ENCODE measurements at regions not wholly inside any gene's neighbourhood (a gene's known extent, or its start where the extent isn't known, plus 50 kb on each side); places are given as distances from the start of the nearest gene placed in this dataset.
"Not testable (repeated sequence)": the region's sequence is repeated elsewhere in the genome, so short reads cannot be mapped to it uniquely, and the experiment has no call there.

DNA sequence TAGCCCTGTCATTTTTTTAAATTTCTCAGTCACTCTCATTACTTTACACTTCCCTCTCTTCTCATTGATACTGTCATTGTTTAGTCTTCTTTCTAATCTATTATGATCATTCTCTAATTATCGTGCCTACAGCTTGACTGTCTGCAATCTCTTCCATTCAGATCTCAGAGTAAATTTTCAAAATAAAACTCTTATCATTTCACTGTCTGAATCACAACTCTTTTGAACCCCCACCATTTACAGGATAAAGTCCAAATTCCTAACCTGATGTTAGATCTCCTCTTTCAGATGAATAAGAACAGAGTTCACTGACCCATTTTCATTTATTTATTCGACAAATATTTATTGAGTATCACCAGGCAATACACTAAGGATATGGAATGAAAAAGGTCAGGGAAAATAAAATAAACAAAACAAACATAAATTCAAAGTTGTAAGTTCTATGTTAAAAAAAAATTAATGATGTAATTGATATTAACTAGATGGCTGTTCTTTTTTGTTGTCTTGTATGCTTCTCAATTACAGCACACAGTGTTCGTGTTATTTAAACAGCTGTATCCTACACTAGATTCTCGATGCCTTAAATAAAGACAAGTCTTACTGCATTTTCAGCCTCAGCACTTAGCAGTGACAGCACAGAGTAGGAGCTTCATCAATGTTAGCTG lies 631.0 kb downstream of the IRS1 start:
- DNase-seq (ENCODE audit: low read depth in 2 of 2), result no peak

DNA sequence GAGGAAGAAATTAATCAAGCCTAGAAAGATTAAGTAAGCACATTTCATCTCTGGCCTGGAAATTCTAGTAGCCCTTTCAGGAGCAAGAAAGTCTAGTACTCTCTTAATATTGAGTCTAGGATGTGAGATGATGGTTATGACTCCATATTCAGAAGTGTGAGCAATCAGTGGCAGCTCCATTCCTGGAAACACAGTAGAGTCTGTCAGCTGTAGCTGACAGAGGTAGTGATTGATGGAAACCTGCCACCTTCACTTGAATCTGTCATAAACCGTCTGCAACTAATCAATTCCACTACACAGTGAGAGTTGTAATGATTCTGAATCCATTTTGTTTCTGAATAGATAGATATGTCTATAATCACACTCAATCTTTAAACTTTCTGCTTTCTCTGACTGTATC lies 635.1 kb downstream of the IRS1 start:
- no peak for DNase-seq (ENCODE audit: low read depth in 2 of 2)

DNA sequence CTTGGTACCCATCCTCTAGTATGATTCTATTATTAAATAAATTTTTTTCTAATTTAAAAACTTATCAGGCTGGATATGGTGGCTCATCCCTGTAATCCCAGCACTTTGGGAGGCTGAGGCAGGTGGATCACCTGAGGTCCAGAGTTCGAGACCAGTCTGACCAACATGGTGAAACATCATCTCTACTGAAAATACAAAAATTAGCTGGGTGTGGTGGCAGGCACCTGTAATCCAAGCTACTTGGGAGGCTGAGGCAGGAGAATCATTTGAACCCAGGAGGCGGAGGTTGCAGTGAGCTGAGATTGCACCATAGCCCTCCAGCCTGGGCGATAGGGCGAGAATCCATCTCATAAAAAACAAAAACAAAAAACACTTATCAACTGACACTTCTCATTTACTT lies 639.0 kb downstream of the IRS1 start:
- DNase-seq (ENCODE audit: low read depth in 2 of 2), result not testable (repeated sequence)

DNA sequence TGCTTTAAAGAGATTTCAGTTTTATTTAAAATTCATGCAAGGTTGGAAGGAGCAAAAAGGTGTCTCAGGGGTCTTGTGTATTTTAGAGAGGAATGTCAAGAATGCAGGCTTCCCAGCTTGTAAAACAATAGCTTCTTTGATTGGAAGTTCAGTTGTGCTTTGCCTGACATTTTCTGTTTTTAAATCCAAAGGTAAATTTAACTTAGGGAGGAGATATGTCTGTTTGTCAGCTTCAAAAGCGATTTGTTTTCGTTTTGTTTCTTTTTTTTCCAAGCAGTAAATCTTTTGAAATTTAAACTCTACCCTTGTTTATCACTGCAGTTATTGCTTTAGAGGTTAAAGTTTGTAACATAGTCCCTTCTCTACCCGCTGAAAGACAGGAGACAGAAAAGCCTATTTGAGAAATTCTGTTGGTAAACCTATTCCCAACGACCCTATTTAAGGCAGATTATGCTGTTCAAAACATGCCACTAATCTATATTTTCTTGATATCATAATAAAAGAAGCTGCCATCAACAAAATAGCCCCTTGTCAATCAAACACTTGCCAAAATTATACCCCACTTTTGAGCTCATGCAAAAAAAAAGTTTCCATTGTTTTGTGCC lies 639.6 kb downstream of the IRS1 start:
- no peak for DNase-seq (ENCODE audit: low read depth in 2 of 2)

DNA sequence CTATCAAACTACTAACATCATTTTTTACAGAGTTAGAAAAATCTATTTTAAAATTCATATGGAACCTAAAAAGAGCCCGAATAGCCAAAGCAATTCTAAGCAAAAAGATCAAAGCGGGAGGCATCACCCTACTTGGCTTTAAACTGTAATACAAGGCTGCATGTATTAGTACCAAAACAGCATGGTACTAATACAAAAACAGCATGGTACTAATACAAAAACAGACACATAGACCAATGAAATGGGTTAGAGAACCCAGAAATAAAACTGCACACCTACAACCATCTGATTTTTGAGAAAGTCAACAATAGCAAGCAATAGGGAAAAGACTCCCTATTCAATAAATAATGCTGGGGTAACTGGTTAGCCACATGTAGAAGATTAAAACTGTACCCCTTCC lies 640.7 kb downstream of the IRS1 start:
- DNase-seq (ENCODE audit: low read depth in 2 of 2), result no peak

DNA sequence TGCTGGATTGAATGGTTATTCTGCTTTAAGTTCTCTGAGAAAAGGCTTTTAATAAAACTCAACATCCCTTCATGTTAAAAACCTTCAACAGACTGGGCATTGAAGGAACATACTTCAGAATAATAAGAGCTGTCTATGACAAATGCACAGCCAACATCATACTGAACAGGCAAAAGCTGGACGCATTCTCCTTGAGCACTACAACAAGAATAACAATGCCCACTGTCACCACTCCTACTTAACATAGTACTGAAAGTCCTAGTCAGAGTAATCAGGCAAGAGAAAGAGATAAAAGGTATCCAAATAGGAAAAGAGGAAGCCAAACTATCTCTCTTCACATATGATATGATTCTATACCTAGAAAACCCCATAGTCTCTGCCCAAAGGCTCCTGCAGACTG lies 641.4 kb downstream of the IRS1 start:
- no peak for DNase-seq (ENCODE audit: low read depth in 2 of 2)

DNA sequence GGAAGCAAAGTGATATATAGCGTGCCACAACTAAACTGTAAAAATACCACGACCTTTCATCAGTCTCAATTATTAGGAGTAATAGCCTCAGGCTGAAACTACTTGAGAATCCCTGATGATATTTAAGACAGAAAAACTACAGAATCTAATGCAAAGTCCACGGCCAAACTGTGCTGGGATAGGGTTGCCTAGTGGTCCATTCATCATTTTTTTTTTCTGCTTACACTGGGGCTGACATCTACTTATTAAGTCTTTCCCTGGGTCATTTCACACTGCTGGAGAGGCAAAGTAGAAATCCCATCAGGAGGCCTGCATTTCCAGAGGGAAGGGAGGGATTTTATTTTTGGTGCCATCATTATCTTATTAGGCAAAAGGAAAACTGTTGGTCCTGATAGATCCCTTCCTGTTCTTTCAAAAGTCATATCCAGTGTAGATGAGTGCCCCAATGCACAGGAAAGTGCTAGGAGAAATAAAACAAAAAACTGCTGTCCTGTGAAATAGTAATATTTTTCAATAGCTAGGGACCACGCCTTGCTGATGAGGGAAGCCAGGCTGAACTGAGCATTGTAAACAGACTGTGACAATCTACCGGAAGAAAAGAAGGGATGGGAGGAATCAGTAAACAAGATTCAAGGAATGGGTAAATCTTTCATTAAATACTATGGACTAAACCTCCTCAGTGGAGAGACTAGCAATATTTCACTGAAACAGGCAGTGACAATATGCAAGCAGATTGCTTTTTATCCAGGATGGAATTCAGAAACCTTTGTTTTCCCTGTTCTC lies 644.3 kb downstream of the IRS1 start:
- no peak for DNase-seq (ENCODE audit: low read depth in 2 of 2)

DNA sequence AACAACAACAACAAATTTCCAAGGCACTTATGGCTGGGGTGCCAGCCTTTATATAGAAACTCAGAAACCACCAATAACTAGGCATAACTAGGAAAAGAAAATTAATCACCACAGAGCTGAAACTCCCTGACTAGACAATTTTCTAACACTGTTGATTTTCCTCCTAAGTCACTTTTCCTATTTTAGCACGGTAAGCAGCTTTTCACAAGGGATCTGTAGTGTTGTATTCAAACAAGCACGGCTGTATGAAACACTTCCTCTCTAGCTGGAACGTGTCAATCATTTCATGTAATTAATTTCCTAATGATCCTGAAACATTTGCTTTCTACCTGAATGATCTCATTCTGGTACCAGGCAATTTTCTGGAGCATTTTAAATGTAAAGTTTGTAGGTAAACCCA lies 645.0 kb downstream of the IRS1 start:
- no peak for DNase-seq (ENCODE audit: low read depth in 2 of 2)

DNA sequence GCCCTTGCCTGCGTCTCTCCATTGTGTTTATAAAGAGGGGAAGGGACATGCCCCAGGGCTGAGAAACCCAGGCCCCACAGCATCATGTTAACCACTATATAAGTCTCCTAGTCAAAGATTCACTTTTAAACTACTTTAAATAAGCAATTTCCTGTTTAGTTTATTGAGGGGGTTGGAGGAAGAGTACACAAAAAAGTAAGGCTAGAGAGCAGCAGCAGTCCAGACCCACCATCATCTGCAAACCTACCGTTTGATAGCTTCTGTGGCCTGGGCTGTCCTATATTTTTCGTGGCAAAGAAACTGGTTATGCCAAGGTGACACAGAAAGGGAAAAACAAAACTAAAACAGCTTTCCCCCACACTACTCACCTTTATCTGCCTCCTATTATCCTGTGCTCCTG lies 646.1 kb downstream of the IRS1 start:
- DNase-seq (ENCODE audit: low read depth in 2 of 2), result no peak

DNA sequence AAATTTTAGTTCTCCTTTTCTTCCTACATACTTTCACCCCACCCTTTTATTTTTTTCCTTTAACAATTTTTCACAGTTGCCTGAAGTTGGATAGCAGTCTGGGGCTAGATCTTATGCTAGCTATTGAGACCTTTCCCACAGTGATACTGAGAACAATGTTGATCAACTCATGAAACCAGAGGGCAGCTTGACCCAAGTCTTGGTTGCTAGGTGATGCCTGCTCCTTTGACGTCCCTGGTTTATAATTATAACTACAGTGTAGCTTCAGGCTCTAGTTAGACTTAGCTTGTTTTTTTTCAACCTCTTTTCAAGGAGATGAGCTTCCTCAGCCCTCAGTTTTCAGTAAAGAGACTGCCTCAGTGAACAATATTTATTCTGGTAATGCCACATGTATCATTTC lies 648.5 kb downstream of the IRS1 start:
- DNase-seq (ENCODE audit: low read depth in 2 of 2), result no peak

DNA sequence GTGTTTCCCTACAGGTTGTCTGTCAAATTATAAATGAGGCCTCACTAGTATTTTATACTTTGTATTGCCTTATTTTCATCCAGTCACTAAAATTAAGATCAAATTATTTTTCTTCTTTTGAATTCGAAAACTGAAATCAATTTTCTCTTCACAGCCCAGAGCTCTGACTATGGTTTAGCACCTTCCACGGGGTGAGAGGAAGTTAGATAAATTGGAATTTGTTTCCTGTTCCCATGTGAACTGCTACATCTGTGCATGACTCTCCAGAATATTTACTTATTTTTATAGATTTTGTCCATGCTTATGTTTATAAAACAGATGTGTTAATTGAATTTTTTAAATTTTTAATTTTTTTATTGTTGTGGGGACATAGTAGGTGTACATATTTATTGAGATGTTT lies 656.5 kb downstream of the IRS1 start:
- no peak for DNase-seq (ENCODE audit: low read depth in 2 of 2)

DNA sequence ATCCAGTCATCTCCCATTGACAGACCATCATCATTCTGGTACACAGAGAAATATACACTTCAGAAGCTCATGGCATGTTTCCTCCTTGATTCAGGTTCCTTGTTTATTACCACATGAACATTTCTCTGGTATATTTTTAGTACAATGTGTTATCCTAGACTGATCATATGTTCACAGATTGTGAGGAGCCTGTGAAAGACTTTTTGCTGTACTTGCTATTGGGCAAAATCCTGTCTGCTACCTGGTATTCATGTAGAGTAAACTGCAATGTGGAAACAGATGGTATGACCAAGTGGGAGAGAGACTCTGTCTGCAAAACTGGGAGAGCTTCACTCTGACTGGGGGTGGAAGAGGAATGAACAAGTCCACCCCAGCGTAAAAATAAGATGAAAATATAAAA lies 657.2 kb downstream of the IRS1 start:
- no peak for DNase-seq (ENCODE audit: low read depth in 2 of 2)

DNA sequence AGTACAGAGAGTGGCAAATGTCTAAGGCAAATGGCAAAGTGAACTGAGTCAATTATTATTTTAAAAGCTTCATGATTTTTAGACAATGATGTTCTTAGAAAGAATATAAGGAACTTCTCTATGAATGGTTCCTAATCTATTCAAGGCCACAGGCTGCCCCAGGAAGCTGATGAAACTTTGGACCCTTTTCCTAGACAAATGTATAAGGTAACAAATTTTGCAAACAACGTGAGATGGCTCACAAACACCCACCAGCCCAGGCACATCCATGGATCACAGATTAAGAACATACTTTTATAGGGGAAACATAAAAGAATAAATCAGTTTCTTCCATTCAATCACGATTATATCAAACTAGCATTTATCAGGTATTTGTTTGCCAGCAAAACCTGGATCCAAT lies 659.0 kb downstream of the IRS1 start:
- no peak for DNase-seq (ENCODE audit: low read depth in 2 of 2)

DNA sequence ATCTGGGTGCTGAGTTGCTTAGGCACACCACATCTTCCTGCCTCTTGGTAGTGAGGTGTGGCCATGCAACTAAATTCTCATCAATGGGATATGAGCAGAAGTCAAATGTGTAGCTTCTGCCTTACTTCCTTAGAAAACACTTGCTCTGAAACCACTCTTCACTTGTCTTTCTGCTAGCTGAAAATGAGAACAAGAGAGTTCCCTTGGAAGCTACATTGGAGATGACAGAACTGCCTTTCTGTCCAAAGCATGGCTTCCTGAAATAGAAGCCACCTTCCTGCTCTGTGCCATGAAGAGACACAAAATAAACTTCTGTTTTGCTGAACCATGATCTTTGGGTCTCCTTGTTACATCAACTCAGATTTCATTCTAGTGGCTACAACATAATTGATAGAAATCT lies 659.9 kb downstream of the IRS1 start:
- no peak for DNase-seq (ENCODE audit: low read depth in 2 of 2)

DNA sequence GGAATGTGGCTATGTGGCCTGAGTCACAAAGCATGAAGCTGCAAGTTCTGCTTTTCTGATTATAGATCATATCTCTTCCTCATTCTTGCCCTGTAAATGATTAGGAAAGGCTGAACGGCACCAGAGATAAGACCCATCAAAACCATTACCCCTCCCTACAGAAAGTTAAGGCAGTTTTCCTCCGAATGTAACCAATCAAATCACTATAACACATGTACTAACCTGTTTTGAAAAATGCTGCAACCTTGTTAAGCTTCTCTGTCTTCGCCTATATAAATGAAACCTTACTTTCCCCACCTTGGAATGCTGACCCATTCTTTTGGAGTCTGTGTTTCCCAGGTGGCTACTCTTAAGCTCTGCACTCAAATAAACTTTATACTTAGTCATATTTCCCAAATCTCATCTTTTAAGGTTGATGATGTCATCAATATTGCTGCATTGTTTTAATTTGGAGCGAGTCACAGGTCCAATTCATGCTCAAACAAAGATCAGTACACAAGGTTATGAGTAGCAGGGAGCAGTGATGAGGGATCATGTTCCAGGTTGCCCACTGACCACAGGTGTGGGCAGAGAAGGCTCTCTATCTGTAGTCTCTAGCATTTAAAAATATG lies 662.3 kb downstream of the IRS1 start:
- no peak for DNase-seq (ENCODE audit: low read depth in 2 of 2)

DNA sequence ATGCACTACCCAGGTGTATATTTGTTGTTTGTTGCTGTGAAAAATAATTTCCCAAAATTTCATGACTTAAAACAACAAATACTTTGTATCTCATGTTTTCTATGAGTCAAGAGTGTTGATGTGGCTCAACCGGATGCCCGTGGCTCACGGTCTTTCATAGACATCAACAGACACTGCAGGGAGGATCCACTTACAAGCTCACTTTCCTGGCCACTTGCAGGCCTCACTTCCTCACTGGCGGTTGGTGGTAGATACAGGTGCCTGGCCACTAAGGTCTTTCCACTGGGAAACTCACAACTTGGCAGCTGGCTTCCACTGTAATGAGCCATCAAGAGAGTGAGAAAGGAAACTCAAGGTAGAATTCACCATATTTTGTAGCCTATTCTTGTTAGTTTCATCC lies 662.9 kb downstream of the IRS1 start:
- DNase-seq (ENCODE audit: low read depth in 2 of 2), result no peak

DNA sequence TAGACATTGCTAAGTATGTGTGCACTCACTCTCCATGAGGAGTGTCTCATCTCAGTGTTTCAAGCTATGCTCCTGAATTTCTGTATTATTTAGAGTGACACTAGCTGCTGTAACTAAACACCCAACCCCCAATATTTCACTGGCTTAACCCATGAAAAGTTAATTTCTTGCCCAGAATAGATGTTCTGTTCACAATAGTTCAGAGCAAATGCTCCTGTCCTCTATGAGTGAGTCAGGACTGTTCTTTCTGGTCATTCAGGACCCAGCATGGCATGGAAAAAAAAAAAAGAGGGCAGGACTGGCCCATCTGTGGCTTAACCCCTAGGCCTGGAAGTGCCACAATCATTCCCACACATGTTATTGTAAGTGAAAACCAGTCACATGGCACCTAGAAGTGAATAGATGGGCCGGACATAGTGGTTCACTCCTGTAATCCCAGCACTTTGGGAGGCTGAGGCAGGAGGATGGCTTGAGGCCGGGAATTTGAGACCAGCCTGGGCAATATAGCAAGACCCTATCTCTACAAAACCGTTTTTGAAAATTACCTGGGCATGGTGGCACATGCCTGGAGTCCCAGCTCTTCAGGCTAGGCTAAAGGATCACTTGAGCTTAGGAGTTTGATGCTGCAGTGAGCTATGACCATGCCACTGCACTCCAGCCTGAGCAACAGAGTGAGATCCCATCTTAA lies 663.6 kb downstream of the IRS1 start:
- DNase-seq (ENCODE audit: low read depth in 2 of 2), result no peak

DNA sequence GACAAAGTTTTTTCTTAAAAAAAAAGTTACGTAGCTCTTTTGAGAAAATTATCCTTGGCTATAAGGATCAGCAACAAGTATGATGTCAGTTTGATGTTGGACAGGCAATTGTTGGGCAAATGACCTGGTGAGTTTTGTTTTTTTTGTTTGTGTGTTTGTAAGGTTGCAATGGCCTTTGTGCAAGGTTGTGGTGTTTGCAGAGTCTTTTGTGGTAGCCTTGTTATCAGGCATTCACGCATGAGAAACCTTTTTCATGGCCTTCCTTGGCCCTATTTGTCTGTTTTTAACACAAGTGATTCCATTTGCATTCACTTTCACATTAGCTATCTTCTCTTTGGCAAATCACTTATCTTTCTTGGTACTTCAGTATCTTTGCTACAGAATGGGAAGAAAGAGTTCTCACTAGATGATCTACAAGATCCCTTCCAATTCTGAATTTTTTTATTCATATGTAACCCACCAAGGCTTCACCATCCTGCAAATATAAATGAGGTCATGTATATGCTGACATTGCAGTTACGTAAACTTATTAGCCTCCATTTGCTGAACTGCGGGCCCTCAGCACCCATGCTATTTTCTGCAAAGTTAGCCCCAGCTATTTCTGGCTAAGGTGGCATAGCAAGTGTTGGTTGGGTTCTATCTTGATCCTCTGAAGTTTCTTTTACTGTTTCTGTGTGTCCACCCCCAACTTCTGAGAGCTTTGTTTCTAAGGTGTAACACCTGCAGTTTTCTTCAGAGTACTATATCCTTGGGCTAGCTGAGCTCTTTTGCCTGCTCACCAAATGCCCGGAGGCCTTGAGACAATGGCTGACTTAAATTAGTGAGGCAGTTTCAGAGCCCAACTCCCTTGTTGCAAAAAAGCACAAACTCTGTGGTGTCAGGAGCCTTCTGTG lies 667.1 kb downstream of the IRS1 start:
- no peak for DNase-seq (ENCODE audit: low read depth in 2 of 2)

DNA sequence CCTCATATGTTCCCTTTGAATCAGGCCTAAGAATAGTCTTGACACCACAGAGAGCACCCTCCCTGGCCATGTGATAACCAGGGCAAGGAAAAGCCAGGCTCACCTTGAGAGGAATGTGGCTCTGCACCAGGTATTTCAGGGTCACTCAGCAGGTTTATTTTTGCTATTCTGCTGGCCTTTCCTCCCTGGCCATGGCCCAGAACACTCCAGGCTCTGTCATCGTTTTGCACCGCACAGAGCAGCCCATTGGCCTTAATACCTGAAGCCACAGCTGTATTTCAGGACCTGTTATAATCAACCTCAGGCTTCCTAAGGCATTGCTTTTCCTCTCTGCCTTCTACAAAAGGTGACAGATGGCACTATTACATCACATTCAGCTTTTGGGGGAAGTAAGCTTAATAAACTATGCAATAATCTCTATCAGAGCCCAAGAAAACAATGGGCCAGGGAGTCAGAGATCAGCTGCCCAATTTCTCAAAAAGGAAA lies 668.3 kb downstream of the IRS1 start:
- DNase-seq (ENCODE audit: low read depth in 2 of 2), result no peak

DNA sequence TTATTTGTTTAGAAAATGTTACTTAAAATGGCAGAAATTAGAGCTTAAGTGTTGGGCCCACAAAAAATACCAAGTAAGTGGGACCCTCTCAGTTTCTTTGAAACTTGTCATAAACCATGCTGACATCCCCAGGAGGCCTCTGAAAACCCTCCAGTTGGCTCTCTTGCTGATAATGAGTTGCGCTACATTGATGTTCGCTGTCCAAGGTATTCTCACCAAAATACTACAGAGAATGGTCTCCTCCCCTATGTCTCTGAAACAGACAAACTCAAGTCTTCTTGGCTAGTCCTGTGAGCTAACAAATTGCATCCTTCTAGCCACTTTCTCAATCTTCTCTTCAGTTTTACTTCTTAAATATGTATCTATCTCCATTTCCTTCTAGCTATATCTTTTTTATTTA lies 669.4 kb downstream of the IRS1 start:
- no peak for DNase-seq (ENCODE audit: low read depth in 2 of 2)

DNA sequence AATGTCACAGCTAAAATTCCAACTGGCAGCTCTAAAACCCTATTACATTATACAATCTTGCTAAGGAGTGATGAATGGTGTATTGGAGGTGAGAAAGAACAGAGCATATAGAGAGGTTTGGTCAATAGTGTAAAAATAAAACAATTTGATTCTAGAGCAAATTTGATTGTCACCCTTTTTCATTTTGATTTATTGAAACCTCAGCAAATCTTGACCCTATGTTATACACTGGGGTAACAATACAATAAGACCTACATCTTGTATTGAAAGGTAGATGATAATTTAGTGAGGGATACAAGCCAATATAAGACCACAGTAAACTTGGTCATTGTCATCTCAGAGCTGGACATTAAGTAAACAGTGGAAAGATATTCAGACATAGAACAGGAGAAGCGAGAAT lies 671.9 kb downstream of the IRS1 start:
- no peak for DNase-seq (ENCODE audit: low read depth in 2 of 2)

Data from stimulated activated CD8-positive, alpha-beta memory T cell treated with anti-CD3 and anti-CD28 coated beads, Interleukin-15, amount 100 ng/mL, for 48 hours (primary cell).